DOHH2 (cell line): ENCODE measurements at regions not wholly inside any gene's neighbourhood (a gene's known extent, or its start where the extent isn't known, plus 50 kb on each side); places are given as distances from the start of the nearest gene placed in this dataset.

Source experiments
- EZH2phosphoT487 ChIP-seq: fragments of 200-600 bp; sonication (generic); IDR thresholded peaks from 2 replicates; pipeline ENCODE4 v1.6.1; 2017; ENCODE audit warnings: borderline replicate concordance, mild to moderate bottlenecking, antibody characterized with exemption, low read length, moderate library complexity, mixed read lengths
- TF ChIP-seq, protein P1 (sequence below): fragments of 200-600 bp; sonication (generic); IDR thresholded peaks from one replicate; pipeline ENCODE4 v1.5.1; 2014; ENCODE audit warnings: antibody characterized with exemption, mild to moderate bottlenecking, low read depth, low read length; ENCODE audit not compliant: poor library complexity, severe bottlenecking

DNA sequence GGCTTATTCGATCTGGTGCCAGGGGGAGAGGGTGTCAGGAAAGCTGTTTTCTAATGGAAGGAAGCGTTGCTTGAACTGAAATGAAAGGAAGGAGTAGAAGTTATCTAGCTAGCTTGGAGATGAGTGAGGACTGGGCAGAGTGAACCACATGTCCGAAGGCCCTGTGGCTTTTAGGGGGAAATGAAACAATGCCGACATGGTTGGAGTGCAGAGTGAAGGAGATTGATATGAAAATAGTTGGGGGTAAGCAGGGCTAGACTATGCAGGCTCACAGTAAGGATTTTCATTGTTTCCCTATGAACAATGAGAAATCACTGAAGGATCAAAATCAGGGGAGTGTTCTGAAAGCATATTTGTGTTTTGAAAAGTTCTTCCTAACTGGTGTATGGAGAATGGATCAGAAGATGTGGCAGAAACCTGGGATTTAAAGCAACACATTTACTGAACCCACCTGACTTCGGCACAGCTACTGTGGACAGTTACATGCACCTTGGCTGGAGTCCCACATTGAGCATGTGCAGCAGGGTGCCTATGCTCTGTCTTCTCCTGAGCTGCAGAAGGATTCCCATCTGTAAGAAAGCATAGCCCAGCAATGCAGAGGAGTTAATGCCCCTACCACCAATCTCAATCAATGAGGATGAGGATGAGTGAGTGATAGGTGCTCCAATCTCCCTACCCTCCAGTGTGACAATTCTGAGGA, 144.4 kb upstream of the TBCA start:
- TF ChIP-seq, protein P1, sequence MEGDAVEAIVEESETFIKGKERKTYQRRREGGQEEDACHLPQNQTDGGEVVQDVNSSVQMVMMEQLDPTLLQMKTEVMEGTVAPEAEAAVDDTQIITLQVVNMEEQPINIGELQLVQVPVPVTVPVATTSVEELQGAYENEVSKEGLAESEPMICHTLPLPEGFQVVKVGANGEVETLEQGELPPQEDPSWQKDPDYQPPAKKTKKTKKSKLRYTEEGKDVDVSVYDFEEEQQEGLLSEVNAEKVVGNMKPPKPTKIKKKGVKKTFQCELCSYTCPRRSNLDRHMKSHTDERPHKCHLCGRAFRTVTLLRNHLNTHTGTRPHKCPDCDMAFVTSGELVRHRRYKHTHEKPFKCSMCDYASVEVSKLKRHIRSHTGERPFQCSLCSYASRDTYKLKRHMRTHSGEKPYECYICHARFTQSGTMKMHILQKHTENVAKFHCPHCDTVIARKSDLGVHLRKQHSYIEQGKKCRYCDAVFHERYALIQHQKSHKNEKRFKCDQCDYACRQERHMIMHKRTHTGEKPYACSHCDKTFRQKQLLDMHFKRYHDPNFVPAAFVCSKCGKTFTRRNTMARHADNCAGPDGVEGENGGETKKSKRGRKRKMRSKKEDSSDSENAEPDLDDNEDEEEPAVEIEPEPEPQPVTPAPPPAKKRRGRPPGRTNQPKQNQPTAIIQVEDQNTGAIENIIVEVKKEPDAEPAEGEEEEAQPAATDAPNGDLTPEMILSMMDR, result no peak
- no peak for TF ChIP-seq EZH2phosphoT487
